Ovary (tissue), 7 donors: ENCODE measurements at regions not wholly inside any gene's neighbourhood (a gene's known extent, or its start where the extent isn't known, plus 50 kb on each side); places are given as distances from the start of the nearest gene placed in this dataset.

ENCODE experiments used
- DNase-seq, 5 donors: peaks; one replicate each; pipeline ENCODE4 v3.0.0-alpha.2; 2019 to 2020
- H3K27ac ChIP-seq, 2 donors: fragments of 200-600 bp; one replicate each; pipeline versions ENCODE4 v1.5.1 to v1.8.0; 2019 to 2022
- H3K27me3 ChIP-seq: fragments of 200-600 bp; one replicate; pipeline ENCODE4 v1.8.0; 2022
- H3K36me3 ChIP-seq: fragments of 200-600 bp; sonication (generic); one replicate; pipeline ENCODE4 v1.5.1; 2019
- H3K4me1 ChIP-seq: one replicate; pipeline ENCODE4 v1.8.1; 2013; ENCODE audit warnings: mild to moderate bottlenecking, moderate library complexity; ENCODE audit not compliant: insufficient read depth
- H3K4me3 ChIP-seq: fragments of 200-600 bp; sonication (generic); one replicate; pipeline ENCODE4 v1.5.1; 2017
- H3K9me3 ChIP-seq, 2 donors: fragments of 200-600 bp in 1 of 2; sonication (generic) in 1 of 2; one replicate each; pipeline versions ENCODE4 v1.5.1 to v1.8.1; 2013 to 2019; ENCODE audit warnings: mild to moderate bottlenecking in 1 of 2, moderate library complexity in 1 of 2
- CTCF ChIP-seq, 3 donors: fragments of 450-650 bp in 2 of 3; fragments of 200-600 bp in 1 of 3; IDR thresholded peaks; one replicate each; pipeline versions ENCODE4 v1.5.1 to v1.8.0; 2016 to 2022; ENCODE audit warnings: antibody characterized with exemption in 3 of 3, mild to moderate bottlenecking in 1 of 3
- EP300 ChIP-seq: sonication (generic); formaldehyde crosslinking; IDR thresholded peaks from one replicate; pipeline ENCODE4 v1.6.1; 2017; ENCODE audit warnings: antibody characterized with exemption
- POLR2A ChIP-seq: fragments of 450-650 bp; IDR thresholded peaks from one replicate; pipeline ENCODE4 v1.6.1; 2017; ENCODE audit warnings: antibody characterized with exemption, mild to moderate bottlenecking, moderate library complexity
- WGBS, 3 donors: extraction: QIAGEN DNeasy Blood & Tissue Kit in 1 of 3; methylation state at CpG; one replicate each; pipeline versions ENCODE4 v1.1.5 to v1.1.7; 2013 to 2017; 5-methylcytosine and 5-hydroxymethylcytosine counted together
- intact Hi-C, 4 donors: fragments of 100-400 bp; cut with DNase I; formaldehyde crosslinking; loops; one replicate each; pipeline versions ENCODE4 v1.11.0 to v1.15.1; 2022 to 2023
- donor health status: DM: no; HTN: no; CAD: no; lungs with moderate emphysema.
- donor health status: DM: no; HTN: no; CAD: no.
- donor health status: Bipolar disorder and iron deficiency.
- donor health status: DM: no; HTN: no; CAD: no.
- donor health status: DM: yes; HTN: yes; CAD: no.

- WGBS, 3 donors: 51 to 55% (median 52%) methylated on average over 9 of the region's 9 CpGs
- intact Hi-C loops: no loop called here
- no peaks in the 10 kb centered on the region for H3K27me3 ChIP-seq
- DNase-seq: no peak
- no peak overlapping the region for H3K27ac ChIP-seq
- peaks cover 0 to 3% of the 10 kb centered on the region in 2 donors for H3K9me3 ChIP-seq
- no peaks in the 10 kb centered on the region for H3K36me3 ChIP-seq
- TF ChIP-seq EP300 (no peak), POLR2A (no peak), CTCF (IDR thresholded peaks at IDR 0.05) (no peak)
- no peak overlapping the region for H3K4me3 ChIP-seq
- H3K4me1 ChIP-seq: no peaks in the 10 kb centered on the region
Observed at GRCh38 chr16:55016515-55016914, 85.8 kb downstream of the IRX5 start.

GRCh38 chr16:55017321-55017720 is 86.7 kb downstream of the IRX5 start:
- H3K4me3 ChIP-seq: no peak overlapping the region
- H3K36me3 ChIP-seq: no peaks in the 10 kb centered on the region
- TF ChIP-seq CTCF (IDR thresholded peaks at IDR 0.05) (no peak), EP300 (no peak), POLR2A (no peak)
- intact Hi-C loops: no loop called here
- no peak overlapping the region for H3K27ac ChIP-seq
- H3K27me3 ChIP-seq: no peaks in the 10 kb centered on the region
- no peak for DNase-seq
- 49 to 60% (median 54%) methylated on average over 6 of the region's 6 CpGs for WGBS, 3 donors
- peaks cover 0 to 3% of the 10 kb centered on the region in 2 donors for H3K9me3 ChIP-seq
- H3K4me1 ChIP-seq: no peaks in the 10 kb centered on the region

GRCh38 chr16:55018881-55019280 is 88.2 kb downstream of the IRX5 start:
- intact Hi-C loops: no loop called here
- H3K27me3 ChIP-seq: no peaks in the 10 kb centered on the region
- TF ChIP-seq EP300 (no peak), CTCF (IDR thresholded peaks at IDR 0.05) (no peak), POLR2A (no peak)
- no peak overlapping the region for H3K27ac ChIP-seq
- H3K9me3 ChIP-seq: peaks cover 0 to 3% of the 10 kb centered on the region in 2 donors
- no peaks in the 10 kb centered on the region for H3K36me3 ChIP-seq
- H3K4me1 ChIP-seq: no peaks in the 10 kb centered on the region
- H3K4me3 ChIP-seq: no peak overlapping the region
- no peak for DNase-seq
- WGBS, 3 donors: 84 to 90% (median 87%) methylated on average over 24 of the region's 24 CpGs

- TF ChIP-seq EP300 (no peak), CTCF (IDR thresholded peaks at IDR 0.05) (no peak), POLR2A (no peak)
- intact Hi-C loops: no loop called here
- Histone ChIP-seq H3K27me3 (no peaks in the 10 kb centered on the region), H3K27ac (no peak overlapping the region), H3K36me3 (no peaks in the 10 kb centered on the region), H3K4me1 (no peaks in the 10 kb centered on the region), H3K9me3 (peaks cover 0 to 3% of the 10 kb centered on the region in 2 donors), H3K4me3 (no peak overlapping the region)
- 95 to 97% (median 96%) methylated on average over 9 of the region's 9 CpGs for WGBS, 3 donors
- DNase-seq: no peak
Observed at GRCh38 chr16:55019419-55020131, 88.9 kb downstream of the IRX5 start.
